H9 (cell line): ENCODE measurements at regions not wholly inside any gene's neighbourhood (a gene's known extent, or its start where the extent isn't known, plus 50 kb on each side); places are given as distances from the start of the nearest gene placed in this dataset.

ENCODE experiments used
- DNase-seq: peaks from one replicate; pipeline ENCODE4 v3.0.0-alpha.2; 2017
- H2AFZ ChIP-seq: one replicate; pipeline ENCODE4 v1.6.1; 2013; ENCODE audit warnings: mild to moderate bottlenecking, low read length, control low read depth, moderate library complexity
- H2AK5ac ChIP-seq: 2 replicates; pipeline ENCODE4 v1.6.1; 2013; ENCODE audit warnings: low read length, control low read depth, mixed read lengths; ENCODE audit not compliant: insufficient read length
- H2BK120ac ChIP-seq: one replicate; pipeline ENCODE4 v1.6.1; 2013; ENCODE audit warnings: low read depth, mild to moderate bottlenecking, low read length, control low read depth, inconsistent platforms; ENCODE audit not compliant: poor library complexity, severe bottlenecking
- H2BK12ac ChIP-seq: 2 replicates; pipeline ENCODE4 v1.6.1; 2013; ENCODE audit warnings: low read length, control low read depth, mixed read lengths, low read depth; ENCODE audit not compliant: insufficient read length
- H2BK15ac ChIP-seq: 2 replicates; pipeline ENCODE4 v1.6.1; 2013; ENCODE audit warnings: low read depth, low read length, control low read depth
- H2BK20ac ChIP-seq: one replicate; pipeline ENCODE4 v1.6.1; 2013; ENCODE audit warnings: low read depth, mild to moderate bottlenecking, low read length, control low read depth, inconsistent platforms; ENCODE audit not compliant: poor library complexity, severe bottlenecking
- H2BK5ac ChIP-seq: 2 replicates; pipeline ENCODE4 v1.6.1; 2013; ENCODE audit warnings: low read length, control low read depth, mixed read lengths; ENCODE audit not compliant: insufficient read length
- H3K14ac ChIP-seq: 2 replicates; pipeline ENCODE4 v1.6.1; 2013; ENCODE audit warnings: low read length, control low read depth; ENCODE audit not compliant: insufficient read depth
- H3K18ac ChIP-seq: 2 replicates; pipeline ENCODE4 v1.6.1; 2013; ENCODE audit warnings: low read depth, mild to moderate bottlenecking, mixed read lengths, low read length, control low read depth; ENCODE audit not compliant: insufficient read length
- H3K23ac ChIP-seq: 2 replicates; pipeline ENCODE4 v1.6.1; 2013; ENCODE audit warnings: low read length, control low read depth, mixed read lengths, low read depth; ENCODE audit not compliant: insufficient read length
- H3K23me2 ChIP-seq: 2 replicates; pipeline ENCODE4 v1.6.1; 2013; ENCODE audit warnings: low read depth, mild to moderate bottlenecking, mixed read lengths, low read length, control low read depth; ENCODE audit not compliant: insufficient read length, poor library complexity, severe bottlenecking
- H3K27ac ChIP-seq: 2 replicates; pipeline ENCODE4 v1.5.1; 2013; ENCODE audit warnings: low read length, control low read depth, mixed read lengths, low read depth; ENCODE audit not compliant: insufficient read length
- H3K27me3 ChIP-seq: 2 replicates; pipeline ENCODE4 v1.6.1; 2013; ENCODE audit warnings: low read length, control low read depth, inconsistent platforms; ENCODE audit not compliant: insufficient read depth
- H3K4ac ChIP-seq: 2 replicates; pipeline ENCODE4 v1.6.1; 2013; ENCODE audit warnings: low read depth, mild to moderate bottlenecking, control low read depth, inconsistent platforms, low read length, moderate library complexity
- H3K4me1 ChIP-seq: 2 replicates; pipeline ENCODE4 v1.6.1; 2013; ENCODE audit warnings: low read length, control low read depth, inconsistent platforms; ENCODE audit not compliant: insufficient read depth
- H3K4me2 ChIP-seq: 2 replicates; pipeline ENCODE4 v1.6.1; 2013; ENCODE audit warnings: low read length, control low read depth, mixed read lengths; ENCODE audit not compliant: insufficient read length, insufficient read depth
- H3K56ac ChIP-seq: 2 replicates; pipeline ENCODE4 v1.6.1; 2013; ENCODE audit warnings: low read depth, mild to moderate bottlenecking, mixed read lengths, low read length, control low read depth; ENCODE audit not compliant: insufficient read length
- H3K79me1 ChIP-seq: 2 replicates; pipeline ENCODE4 v1.6.1; 2013; ENCODE audit warnings: low read depth, mild to moderate bottlenecking, moderate library complexity, low read length, control low read depth, inconsistent platforms; ENCODE audit not compliant: insufficient read depth, poor library complexity, severe bottlenecking
- H3K79me2 ChIP-seq: 2 replicates; pipeline ENCODE4 v1.6.1; 2013; ENCODE audit warnings: low read length, control low read depth, inconsistent platforms; ENCODE audit not compliant: insufficient read depth
- H3K9ac ChIP-seq: 2 replicates; pipeline ENCODE4 v1.6.1; 2013; ENCODE audit warnings: low read length, control low read depth, mixed read lengths; ENCODE audit not compliant: insufficient read length; ENCODE audit errors: extremely low read depth
- H3K9me3 ChIP-seq: one replicate; pipeline ENCODE4 v1.6.1; 2013; ENCODE audit warnings: low read depth, low read length, inconsistent platforms; ENCODE audit not compliant: control insufficient read depth
- H3T11ph ChIP-seq: one replicate; pipeline ENCODE4 v1.6.1; 2013; ENCODE audit warnings: mild to moderate bottlenecking, low read length, control low read depth, inconsistent platforms
- H4K20me1 ChIP-seq: one replicate; pipeline ENCODE4 v1.6.1; 2013; ENCODE audit not compliant: control insufficient read depth, insufficient read length, insufficient read depth
- H4K5ac ChIP-seq: 2 replicates; pipeline ENCODE4 v1.6.1; 2013; ENCODE audit warnings: low read depth, mild to moderate bottlenecking, mixed read lengths, low read length, control low read depth; ENCODE audit not compliant: insufficient read length
- H4K8ac ChIP-seq: replicated peaks from 2 replicates; pipeline ENCODE4 v1.6.1; 2013; ENCODE audit warnings: low read length, control low read depth, mixed read lengths, low read depth; ENCODE audit not compliant: insufficient read length
- H4K91ac ChIP-seq: 2 replicates; pipeline ENCODE4 v1.6.1; 2013; ENCODE audit warnings: low read depth, mild to moderate bottlenecking, moderate library complexity, mixed read lengths, low read length, control low read depth; ENCODE audit not compliant: insufficient read length
- H3K27ac Mint-ChIP-seq, 3 experiments: 2 replicates in 2 of 3; 3 replicates in 1 of 3; pipeline ENCODE4 v1.8.0; 2020 to 2021; ENCODE audit warnings: mixed read lengths in 3 of 3, mild to moderate bottlenecking in 1 of 3, moderate library complexity in 1 of 3
- H3K27me3 Mint-ChIP-seq: 2 replicates; pipeline ENCODE4 v1.8.0; 2021; ENCODE audit warnings: low read depth, mild to moderate bottlenecking, moderate library complexity, mixed read lengths
- H3K36me3 Mint-ChIP-seq, 3 experiments: 2 replicates in 2 of 3; 3 replicates in 1 of 3; pipeline ENCODE4 v1.8.0; 2020 to 2021; ENCODE audit warnings: low read depth in 3 of 3, mixed read lengths in 3 of 3; ENCODE audit not compliant: insufficient read depth in 1 of 3
- H3K4me1 Mint-ChIP-seq, 2 experiments: 2 replicates each; pipeline ENCODE4 v1.8.0; 2020; ENCODE audit warnings: mixed read lengths in 2 of 2
- H3K4me3 Mint-ChIP-seq, 2 experiments: 2 replicates in 1 of 2; 3 replicates in 1 of 2; pipeline ENCODE4 v1.8.0; 2020 to 2021; ENCODE audit warnings: mild to moderate bottlenecking in 2 of 2, mixed read lengths in 2 of 2, moderate library complexity in 1 of 2
- H3K9me3 Mint-ChIP-seq, 2 experiments: 2 replicates in 1 of 2; 3 replicates in 1 of 2; pipeline ENCODE4 v1.8.0; 2020; ENCODE audit warnings: mild to moderate bottlenecking in 2 of 2, mixed read lengths in 2 of 2, moderate library complexity in 1 of 2
- WGBS: extraction: QIAGEN DNeasy Blood & Tissue Kit; methylation state at CpG from one replicate; pipeline ENCODE4 v1.1.7; 2013; ENCODE audit warnings: missing lambda C conversion rate, low lambda C conversion rate, mixed read lengths; ENCODE audit not compliant: insufficient read length; ENCODE audit errors: extremely low coverage; 5-methylcytosine and 5-hydroxymethylcytosine counted together
- TF ChIP-seq, protein P1 (sequence below): fragments of 200-600 bp; sonication (generic); conservative IDR thresholded peaks from 3 replicates; pipeline ENCODE4 v1.8.0; 2021; ENCODE audit warnings: antibody characterized with exemption, mild to moderate bottlenecking

DNA sequence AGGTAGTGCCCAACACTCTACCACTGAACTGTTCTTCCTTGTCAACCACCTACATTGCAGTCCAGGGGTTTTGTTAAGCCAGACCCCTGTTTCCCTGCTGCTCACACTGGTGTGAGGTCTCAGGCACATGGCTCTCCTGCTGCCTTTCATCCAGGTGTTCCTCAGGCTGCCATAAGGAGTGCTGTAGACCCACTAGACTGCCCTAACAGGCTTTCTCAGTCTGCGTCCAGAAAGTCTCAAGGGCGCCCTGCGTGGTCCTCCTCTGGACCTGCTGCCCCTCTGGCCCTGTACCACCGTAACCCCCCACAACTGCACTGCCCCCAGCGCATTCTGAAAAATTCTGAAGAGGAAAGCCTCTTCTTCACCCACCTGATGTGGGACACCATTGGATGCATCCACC lies 225.7 kb upstream of the ANKRD30A start:
- no peaks in the 10 kb centered on the region for H3K23me2 ChIP-seq
- H3K18ac ChIP-seq: no peak overlapping the region
- H3T11ph ChIP-seq: no peak overlapping the region
- H2BK120ac ChIP-seq: no peak overlapping the region
- no peaks in the 10 kb centered on the region for H3K27me3 Mint-ChIP-seq
- no peak overlapping the region for H3K9ac ChIP-seq
- peaks cover 13 to 20% (median 17%) of the 10 kb centered on the region in 3 experiments for H3K36me3 Mint-ChIP-seq
- H2BK5ac ChIP-seq: no peak overlapping the region
- no peak overlapping the region for H3K14ac ChIP-seq
- H3K4me1 ChIP-seq: no peaks in the 10 kb centered on the region
- H3K27ac Mint-ChIP-seq: no peak overlapping the region
- H3K4me1 Mint-ChIP-seq: no peaks in the 10 kb centered on the region
- H3K27ac ChIP-seq: no peak overlapping the region
- H3K9me3 ChIP-seq: peaks cover 38% of the 10 kb centered on the region
- no peaks in the 10 kb centered on the region for H4K20me1 ChIP-seq
- H4K8ac ChIP-seq: no peak overlapping the region
- peaks cover 90 to 93% of the 10 kb centered on the region in 2 experiments for H3K9me3 Mint-ChIP-seq
- no peak for DNase-seq
- H3K79me1 ChIP-seq: no peaks in the 10 kb centered on the region
- no peak overlapping the region for H2BK20ac ChIP-seq
- H2BK12ac ChIP-seq: no peak overlapping the region
- no peak overlapping the region for H4K5ac ChIP-seq
- no peak overlapping the region for H3K56ac ChIP-seq
- no peaks in the 10 kb centered on the region for H3K27me3 ChIP-seq
- no peak overlapping the region for H3K4ac ChIP-seq
- no peak overlapping the region for H4K91ac ChIP-seq
- no peak overlapping the region for H2AFZ ChIP-seq
- no CpG with 5 or more reads among the region's 5 CpGs for WGBS
- H3K4me2 ChIP-seq: no peak overlapping the region
- H2BK15ac ChIP-seq: no peak overlapping the region
- no peak overlapping the region for H3K23ac ChIP-seq
- TF ChIP-seq, protein P1, sequence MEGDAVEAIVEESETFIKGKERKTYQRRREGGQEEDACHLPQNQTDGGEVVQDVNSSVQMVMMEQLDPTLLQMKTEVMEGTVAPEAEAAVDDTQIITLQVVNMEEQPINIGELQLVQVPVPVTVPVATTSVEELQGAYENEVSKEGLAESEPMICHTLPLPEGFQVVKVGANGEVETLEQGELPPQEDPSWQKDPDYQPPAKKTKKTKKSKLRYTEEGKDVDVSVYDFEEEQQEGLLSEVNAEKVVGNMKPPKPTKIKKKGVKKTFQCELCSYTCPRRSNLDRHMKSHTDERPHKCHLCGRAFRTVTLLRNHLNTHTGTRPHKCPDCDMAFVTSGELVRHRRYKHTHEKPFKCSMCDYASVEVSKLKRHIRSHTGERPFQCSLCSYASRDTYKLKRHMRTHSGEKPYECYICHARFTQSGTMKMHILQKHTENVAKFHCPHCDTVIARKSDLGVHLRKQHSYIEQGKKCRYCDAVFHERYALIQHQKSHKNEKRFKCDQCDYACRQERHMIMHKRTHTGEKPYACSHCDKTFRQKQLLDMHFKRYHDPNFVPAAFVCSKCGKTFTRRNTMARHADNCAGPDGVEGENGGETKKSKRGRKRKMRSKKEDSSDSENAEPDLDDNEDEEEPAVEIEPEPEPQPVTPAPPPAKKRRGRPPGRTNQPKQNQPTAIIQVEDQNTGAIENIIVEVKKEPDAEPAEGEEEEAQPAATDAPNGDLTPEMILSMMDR: no peak
- H3K79me2 ChIP-seq: no peaks in the 10 kb centered on the region
- H2AK5ac ChIP-seq: no peak overlapping the region
- no peak overlapping the region for H3K4me3 Mint-ChIP-seq
